GM19467 (cell line): ENCODE measurements at regions not wholly inside any gene's neighbourhood (a gene's known extent, or its start where the extent isn't known, plus 50 kb on each side); places are given as distances from the start of the nearest gene placed in this dataset.

Experiments
- ATAC-seq: cut with Tn5 transposase; IDR thresholded peaks from one replicate; pipeline ENCODE4 v1.9.1; 2021; ENCODE audit warnings: mild to moderate bottlenecking, moderate library complexity; ENCODE audit not compliant: unreplicated experiment

GRCh38 chr3:168604767-168605166 is 509.0 kb upstream of the GOLIM4 start:
- no peak for ATAC-seq

- no peak for ATAC-seq
Observed at GRCh38 chr3:168598250-168598649, 502.5 kb upstream of the GOLIM4 start.

- no peak for ATAC-seq
Observed at GRCh38 chr3:168596175-168596823, 500.6 kb upstream of the GOLIM4 start.

- ATAC-seq, result no peak
Observed at GRCh38 chr3:168591587-168591986, 495.9 kb upstream of the GOLIM4 start.

GRCh38 chr3:168589376-168589775 is 493.7 kb upstream of the GOLIM4 start:
- no peak for ATAC-seq

- peak; percentile 58 for ATAC-seq
Observed at GRCh38 chr3:168585544-168585943, 489.8 kb upstream of the GOLIM4 start.

GRCh38 chr3:168583977-168584376 is 488.3 kb upstream of the GOLIM4 start:
- no peak for ATAC-seq

- ATAC-seq, result no peak
Observed at GRCh38 chr3:168582503-168582902, 486.8 kb upstream of the GOLIM4 start.

- no peak for ATAC-seq
Observed at GRCh38 chr3:168581771-168582225, 486.1 kb upstream of the GOLIM4 start.

- no peak for ATAC-seq
Observed at GRCh38 chr3:168579010-168579409, 483.3 kb upstream of the GOLIM4 start.

- no peak for ATAC-seq
Observed at GRCh38 chr3:168575750-168576149, 480.0 kb upstream of the GOLIM4 start.

GRCh38 chr3:168574455-168575158 is 478.9 kb upstream of the GOLIM4 start:
- no peak for ATAC-seq

- ATAC-seq, result no peak
Observed at GRCh38 chr3:168570404-168571155, 474.9 kb upstream of the GOLIM4 start.

GRCh38 chr3:168558728-168559411 is 463.1 kb upstream of the GOLIM4 start:
- ATAC-seq, result no peak

GRCh38 chr3:168552251-168552650 is 456.5 kb upstream of the GOLIM4 start:
- no peak for ATAC-seq

- no peak for ATAC-seq
Observed at GRCh38 chr3:168548719-168549118, 453.0 kb upstream of the GOLIM4 start.

- no peak for ATAC-seq
Observed at GRCh38 chr3:168546707-168547106, 451.0 kb upstream of the GOLIM4 start.

- ATAC-seq, result no peak
Observed at GRCh38 chr3:168545591-168545990, 449.9 kb upstream of the GOLIM4 start.

GRCh38 chr3:168544097-168544957 is 448.6 kb upstream of the GOLIM4 start:
- ATAC-seq, result no peak

GRCh38 chr3:168540726-168541125 is 445.0 kb upstream of the GOLIM4 start:
- no peak for ATAC-seq
